A549 (cell line): ENCODE measurements at regions not wholly inside any gene's neighbourhood (a gene's known extent, or its start where the extent isn't known, plus 50 kb on each side); places are given as distances from the start of the nearest gene placed in this dataset.
A peak's percentile ranks its signal among the peaks of the same experiment; 100 is the strongest.

Source experiments
- ATAC-seq, 2 experiments: fragments of 200-7000 bp in 1 of 2; fragments of >200 bp in 1 of 2; cut with Nextera tagmentation in 1 of 2; cut with Tn5 transposase in 1 of 2; 3 replicates each; pipeline versions ENCODE4 v1.8.0 to v1.9.1; 2018 to 2020; ENCODE audit warnings: mild to moderate bottlenecking in 1 of 2, moderate library complexity in 1 of 2
- CTCF ChIA-PET: fragments of 300-600 bp; sonication (Branson Sonifier 250); formaldehyde crosslinking; extraction: SDS; loops from one replicate; lab custom pipeline; 2021; ENCODE audit warnings: antibody characterized with exemption, inconsistent platforms; lab: Yijun Ruan, JAX
- POLR2A ChIA-PET: fragments of 350-600 bp; formaldehyde crosslinking; extraction: SDS; loops from one replicate; lab custom pipeline; 2021; ENCODE audit warnings: antibody characterized with exemption, inconsistent platforms; lab: Yijun Ruan, JAX
- DNase-seq, 2 experiments: peaks; one replicate each; pipeline versions ENCODE4 v3.0.0 to v3.0.0-alpha.2; 2011 to 2016; ENCODE audit warnings: low read depth in 1 of 2, low spot score in 1 of 2
- FAIRE-seq: peaks from 2 replicates; lab custom pipeline; 2011; peaks lifted over from hg19 to GRCh38; lab: Jason Lieb, UNC
- H3K27ac ChIP-seq, 2 experiments: fragments of >200 bp; sonication (Bioruptor Twin); formaldehyde crosslinking; 3 replicates each; pipeline ENCODE4 v1.5.1; 2016 to 2017
- H3K4me1 ChIP-seq: fragments of >200 bp; sonication (Bioruptor Twin); formaldehyde crosslinking; 3 replicates; pipeline ENCODE4 v1.6.1; 2016
- H3K4me2 ChIP-seq: fragments of >200 bp; sonication (Bioruptor Twin); formaldehyde crosslinking; 3 replicates; pipeline ENCODE4 v1.6.1; 2016
- H3K4me3 ChIP-seq: fragments of >200 bp; sonication (Bioruptor Twin); formaldehyde crosslinking; 3 replicates; pipeline ENCODE4 v1.5.1; 2016
- H3K9me3 ChIP-seq: fragments of >200 bp; sonication (Bioruptor Twin); formaldehyde crosslinking; 3 replicates; pipeline ENCODE4 v1.6.1; 2016
- ATOH8 ChIP-seq: fragments of 250-450 bp; sonication (Bioruptor Pico); IDR thresholded peaks from 2 replicates; pipeline ENCODE4 v1.5.0; 2020; ENCODE audit warnings: low read depth, mild to moderate bottlenecking, moderate library complexity
- CEBPB ChIP-seq, 2 experiments: fragments of >200 bp in 1 of 2; sonication (Bioruptor Twin) in 1 of 2; formaldehyde crosslinking in 1 of 2; IDR thresholded peaks; 2 replicates each; pipeline ENCODE4 v1.6.1; 2012 to 2016
- CHD2 ChIP-seq: fragments of 150-350 bp; IDR thresholded peaks from 2 replicates; pipeline ENCODE4 v1.6.1; 2014; ENCODE audit warnings: low read length; ENCODE audit not compliant: partially characterized antibody
- EP300 ChIP-seq, 2 experiments: fragments of >200 bp; sonication (Bioruptor Twin); formaldehyde crosslinking; IDR thresholded peaks; 2 replicates in 1 of 2; 3 replicates in 1 of 2; pipeline ENCODE4 v1.6.1; 2016 to 2017
- FOSL2 ChIP-seq, 2 experiments: fragments of 450-650 bp in 1 of 2; fragments of >200 bp in 1 of 2; sonication (Bioruptor Twin) in 1 of 2; formaldehyde crosslinking; IDR thresholded peaks; 2 replicates each; pipeline versions ENCODE4 v1.5.0 to v1.6.1; 2016 to 2020; ENCODE audit warnings: mild to moderate bottlenecking in 1 of 2, moderate library complexity in 1 of 2
- GATA3 ChIP-seq: IDR thresholded peaks from 2 replicates; pipeline ENCODE4 v1.6.1; 2012; ENCODE audit warnings: borderline replicate concordance
- HDAC2 ChIP-seq: fragments of 200-600 bp; sonication (generic); IDR thresholded peaks from 2 replicates; pipeline ENCODE4 v1.6.1; 2016
- HES2 ChIP-seq: fragments of >200 bp; sonication (Bioruptor Twin); formaldehyde crosslinking; IDR thresholded peaks from 2 replicates; pipeline ENCODE4 v1.6.1; 2016
- HOXB13 ChIP-seq: fragments of 250-450 bp; sonication (Bioruptor Pico); IDR thresholded peaks from 2 replicates; pipeline ENCODE4 v1.5.0; 2020; ENCODE audit warnings: low read depth, mild to moderate bottlenecking, moderate library complexity
- JUN ChIP-seq, 2 experiments: fragments of >200 bp; sonication (Bioruptor Twin); formaldehyde crosslinking; IDR thresholded peaks; 2 replicates in 1 of 2; 3 replicates in 1 of 2; pipeline ENCODE4 v1.6.1; 2016 to 2017
- JUNB ChIP-seq: fragments of >200 bp; sonication (Bioruptor Twin); formaldehyde crosslinking; IDR thresholded peaks from 2 replicates; pipeline ENCODE4 v1.6.1; 2016
- MAFK ChIP-seq: fragments of 450-650 bp; IDR thresholded peaks from 2 replicates; pipeline ENCODE4 v1.6.1; 2014; ENCODE audit not compliant: partially characterized antibody
- MAX ChIP-seq: IDR thresholded peaks from 2 replicates; pipeline ENCODE4 v1.6.1; 2012
- MAZ ChIP-seq: fragments of 150-350 bp; IDR thresholded peaks from 2 replicates; pipeline ENCODE4 v1.6.1; 2014; ENCODE audit warnings: antibody characterized with exemption, low read depth, low read length, borderline replicate concordance
- POLR2A ChIP-seq: IDR thresholded peaks from 2 replicates; pipeline ENCODE4 v1.6.1; 2012; ENCODE audit warnings: mild to moderate bottlenecking, low read length
- RAD21 ChIP-seq, 2 experiments: fragments of >200 bp in 1 of 2; sonication (Bioruptor Twin) in 1 of 2; formaldehyde crosslinking in 1 of 2; IDR thresholded peaks in 1 of 2; conservative IDR thresholded peaks in 1 of 2; 2 replicates in 1 of 2; 3 replicates in 1 of 2; pipeline ENCODE4 v1.6.1; 2012 to 2018; ENCODE audit warnings: inconsistent platforms in 1 of 2
- RCOR1 ChIP-seq: fragments of 150-350 bp; IDR thresholded peaks from 2 replicates; pipeline ENCODE4 v1.6.1; 2014; ENCODE audit warnings: antibody characterized with exemption, low read length, low read depth
- RNF2 ChIP-seq: fragments of 200-600 bp; sonication (generic); IDR thresholded peaks from 2 replicates; pipeline ENCODE4 v1.6.1; 2016; ENCODE audit warnings: low read depth, mild to moderate bottlenecking, antibody characterized with exemption, moderate library complexity, borderline replicate concordance
- SMC3 ChIP-seq: fragments of >200 bp; sonication (Bioruptor Twin); formaldehyde crosslinking; IDR thresholded peaks from 3 replicates; pipeline ENCODE4 v1.6.1; 2018; ENCODE audit warnings: inconsistent platforms
- TFCP2L1 ChIP-seq: fragments of 250-450 bp; sonication (Bioruptor Pico); IDR thresholded peaks from 2 replicates; pipeline ENCODE4 v1.5.0; 2021; ENCODE audit warnings: mild to moderate bottlenecking
- WGBS: methylation state at CpG from one replicate; pipeline ENCODE4 v1.1.6; 2017; ENCODE audit errors: missing lambda C conversion rate; 5-methylcytosine and 5-hydroxymethylcytosine counted together

GRCh38 chr3:107989661-107990060, 101.2 kb downstream of the CD47 start:
- Histone ChIP-seq H3K9me3 (no peaks in the 10 kb centered on the region), H3K27ac (0 out of 6 replicates have a peak overlapping the region, but pooled peaks of 1 of the 2 experiments have one; percentile 26), H3K4me3 (no peak overlapping the region), H3K4me1 (peaks cover 53% of the 10 kb centered on the region), H3K4me2 (no peak overlapping the region)
- 47% methylated on average over 4 of the region's 4 CpGs for WGBS
- POLR2A ChIA-PET = interaction anchor here (0.6 kb wide), 1 partner anchor 465 kb away, joined by 3 read pairs; no protein-coding TSS in a partner anchor
- TF ChIP-seq POLR2A (no peak), RCOR1 (no peak)
- DNase-seq (no peak), ATAC-seq (no peak), FAIRE-seq (no peak)
- CTCF ChIA-PET = no interaction called here

GRCh38 chr3:107988460-107989175, 102.2 kb downstream of the CD47 start:
- DNase-seq (peak in 1 of 2 experiments; percentile 35), FAIRE-seq (no peak), ATAC-seq (peak; percentile 54 to 72; a peak in 5 of 6 replicates)
- H3K27ac ChIP-seq = peak overlapping the region; percentile 27 to 75; a peak in 4 of 6 replicates
- peak overlapping the region; percentile 68 for H3K4me2 ChIP-seq
- ChIA-PET POLR2A (no interaction called here), CTCF (interaction anchor here (0.9 to 1.5 kb wide), 2 partner anchors 61 to 62 kb away, joined by 3 to 4 read pairs; no protein-coding TSS in a partner anchor)
- no peak overlapping the region for H3K4me3 ChIP-seq
- 40% methylated on average over 6 of the region's 6 CpGs for WGBS
- peaks cover 44% of the 10 kb centered on the region for H3K4me1 ChIP-seq
- TF ChIP-seq HOXB13 (CRISPR knock-in tag) (no peak), JUNB (peak; percentile 22; the same call in 1 of the 2 replicates), TFCP2L1 (CRISPR knock-in tag) (no peak), RNF2 (no peak), MAX (no peak), MAZ (no peak), FOSL2 (IDR thresholded peaks at IDR 0.05) (no peak), FOSL2 (CRISPR knock-in tag; IDR thresholded peaks at IDR 0.05) (peak; percentile 53; the same call in 1 of the 2 replicates), JUN (IDR thresholded peaks at IDR 0.05) (no peak), POLR2A (no peak)
- no peaks in the 10 kb centered on the region for H3K9me3 ChIP-seq

- H3K4me1 ChIP-seq = peaks cover 37% of the 10 kb centered on the region
- peak overlapping the region; percentile 68 for H3K4me2 ChIP-seq
- FAIRE-seq (no peak), DNase-seq (peak in 1 of 2 experiments; percentile 83), ATAC-seq (peak; percentile 79 to 86)
- no peaks in the 10 kb centered on the region for H3K9me3 ChIP-seq
- no peak overlapping the region for H3K4me3 ChIP-seq
- CTCF ChIA-PET = interaction anchor here (0.8 to 1.6 kb wide), 7 partner anchors 13 to 140 kb away, joined by 3 to 5 read pairs (median 3); no protein-coding TSS in a partner anchor
- POLR2A ChIA-PET = interaction anchor here (0.5 to 1.1 kb wide), 2 partner anchors 20 to 57 kb away, joined by 3 read pairs; no protein-coding TSS in a partner anchor
- H3K27ac ChIP-seq = peak overlapping the region; percentile 27 to 76; a peak in 4 of 6 replicates
- WGBS = 5% methylated on average over 8 of the region's 8 CpGs
- TF ChIP-seq ATOH8 (CRISPR knock-in tag) (no peak), POLR2A (no peak), RAD21 (conservative IDR thresholded peaks at IDR 0.05 in 1 of 2, IDR thresholded peaks at IDR 0.05 in 1 of 2) (0 out of 5 replicates have a peak, but pooled peaks of 1 of the 2 experiments have one; percentile 17), JUN (IDR thresholded peaks at IDR 0.05) (peak; percentile 65 to 78; a peak in 2 of 5 replicates), HDAC2 (no peak), SMC3 (peak; percentile 23; the same call in 2 of the 3 replicates), JUNB (peak; percentile 66), CEBPB (IDR thresholded peaks at IDR 0.05) (peak; percentile 94 to 95), CHD2 (no peak), GATA3 (peak; percentile 76), EP300 (IDR thresholded peaks at IDR 0.05) (peak in 1 of 2 experiments; percentile 64; a peak in 2 of 5 replicates), HES2 (peak; percentile 65; the same call in 1 of the 2 replicates), MAFK (peak; percentile 60), MAX (peak; percentile 37; the same call in 1 of the 2 replicates)
- TF ChIP-seq, all 56 proteins: peak for 10
These were observed 103.5 kb downstream of the CD47 start for GRCh38 chr3:107987036-107987939.
